ENCODE measurements at regions not wholly inside any gene's neighbourhood (a gene's known extent, or its start where the extent isn't known, plus 50 kb on each side); places are given as distances from the start of the nearest gene placed in this dataset.
"Not testable (repeated sequence)": the region's sequence is repeated elsewhere in the genome, so short reads cannot be mapped to it uniquely, and the experiment has no call there.

GRCh38 chr3:106029954-106030626, 161.3 kb upstream of the CBLB start:
- DNase-seq: no peak

- DNase-seq: no peak
Observed at GRCh38 chr3:106030627-106030963, 161.8 kb upstream of the CBLB start.

- no peak for DNase-seq
Observed at GRCh38 chr3:106032479-106032878, 163.7 kb upstream of the CBLB start.

DNA sequence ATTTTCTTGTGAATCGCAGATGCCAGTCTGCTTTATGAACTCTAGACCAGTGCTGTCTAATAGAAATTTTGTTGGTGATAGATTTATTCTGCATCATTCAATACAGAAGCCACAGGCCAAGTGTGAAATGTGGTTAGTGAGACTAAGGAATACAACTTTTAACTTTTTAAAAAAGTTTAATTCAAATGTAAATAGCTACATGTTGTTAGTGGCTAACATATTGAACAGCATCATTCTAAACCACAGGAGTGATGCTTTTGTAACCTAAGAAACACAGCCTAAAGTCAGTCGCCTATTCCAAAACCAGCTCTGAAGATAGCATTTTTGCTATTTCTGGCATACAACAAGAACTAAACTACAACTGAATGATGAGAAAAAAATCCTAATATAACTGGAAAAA, 164.8 kb upstream of the CBLB start:
- DNase-seq: no peak

GRCh38 chr3:106034313-106034712, 165.5 kb upstream of the CBLB start:
- DNase-seq: no peak

- no peak for DNase-seq
Observed at GRCh38 chr3:106035619-106036018, 166.8 kb upstream of the CBLB start.

DNA sequence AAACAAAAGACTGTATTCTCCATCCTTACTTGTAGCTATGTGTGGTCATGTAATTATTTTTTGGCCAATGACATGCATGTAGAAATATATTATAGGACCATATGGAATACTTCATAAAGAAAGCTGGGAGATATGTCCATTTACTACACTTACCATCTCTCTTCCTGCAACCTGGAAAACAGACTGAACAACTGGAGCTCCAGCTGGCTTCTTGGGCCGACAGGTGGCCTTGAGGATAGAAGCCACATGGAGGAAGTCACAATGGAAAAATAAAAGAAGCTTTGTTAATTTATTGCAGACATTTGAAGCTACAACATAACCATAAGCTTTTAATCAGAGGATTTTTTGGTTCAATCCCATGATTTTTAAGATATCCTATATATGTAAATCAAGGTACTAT, 167.9 kb upstream of the CBLB start:
- DNase-seq: no peak

DNA sequence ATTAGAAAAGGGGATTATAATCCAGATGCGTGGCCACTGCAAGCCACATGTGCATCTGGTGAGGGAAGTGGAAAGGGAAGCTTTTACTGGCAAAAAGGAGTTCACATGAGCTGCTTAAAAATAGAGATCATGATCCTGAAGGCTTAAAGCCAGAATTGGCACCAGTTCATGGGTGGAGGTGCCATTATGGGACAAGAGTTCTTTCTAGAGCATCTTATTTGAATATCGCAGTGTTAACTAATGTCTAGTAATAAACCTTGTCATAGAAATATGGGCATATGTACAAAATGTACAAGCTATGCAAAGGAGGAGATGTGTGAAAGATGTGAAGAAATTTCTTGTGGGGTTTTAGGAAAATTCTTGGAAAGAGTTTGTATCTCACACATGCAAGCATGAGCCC, 178.4 kb upstream of the CBLB start:
- no peak for DNase-seq

DNA sequence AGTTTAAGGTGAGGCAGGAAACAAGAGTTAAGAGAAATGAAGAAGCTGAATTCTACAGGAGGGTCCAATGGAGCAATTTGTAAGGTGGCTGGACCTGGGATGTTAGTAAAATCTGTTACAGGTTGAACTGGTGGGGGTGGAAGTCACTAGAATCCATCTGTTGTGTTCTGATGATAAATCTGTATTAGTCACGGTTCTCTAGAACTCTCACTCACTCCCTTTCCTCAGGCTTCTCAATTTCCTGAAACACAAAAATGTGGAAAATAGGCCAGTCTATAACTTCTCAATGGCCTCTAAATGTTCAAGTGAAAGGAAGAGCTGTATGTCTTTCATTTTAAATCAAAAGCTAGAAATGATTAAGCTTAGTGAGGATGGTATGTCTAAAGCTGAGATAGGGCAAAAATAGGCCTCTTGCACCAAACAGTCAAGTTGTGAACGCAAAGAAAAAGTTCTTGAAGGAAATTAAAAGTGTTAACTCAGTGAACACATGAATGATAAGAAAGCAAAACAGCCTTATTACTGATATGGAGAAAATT, 180.2 kb upstream of the CBLB start:
- DNase-seq: no peak

GRCh38 chr3:106049821-106050220, 181.0 kb upstream of the CBLB start:
- no peak for DNase-seq

GRCh38 chr3:106056931-106057330, 188.1 kb upstream of the CBLB start:
- DNase-seq: no peak

DNA sequence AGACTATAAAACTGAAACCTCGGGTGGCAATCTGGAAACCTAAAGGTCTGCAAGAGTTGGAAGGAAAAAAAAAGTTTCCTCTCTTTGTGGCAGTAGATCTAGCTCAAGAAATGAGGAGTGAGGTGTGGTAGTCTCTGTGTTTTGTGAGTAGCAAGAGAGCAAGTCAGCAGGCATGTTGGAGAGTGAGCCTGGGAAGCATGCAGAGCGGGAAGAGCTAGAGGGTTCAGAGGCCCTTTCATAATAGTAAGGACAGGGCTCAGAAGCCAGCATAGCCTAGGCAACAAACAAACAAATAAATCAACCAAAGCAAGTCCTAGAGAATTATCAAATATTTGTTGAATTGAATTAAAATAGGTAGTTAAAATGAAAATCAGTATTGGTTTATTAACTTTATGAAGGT, 189.7 kb upstream of the CBLB start:
- no peak for DNase-seq

DNA sequence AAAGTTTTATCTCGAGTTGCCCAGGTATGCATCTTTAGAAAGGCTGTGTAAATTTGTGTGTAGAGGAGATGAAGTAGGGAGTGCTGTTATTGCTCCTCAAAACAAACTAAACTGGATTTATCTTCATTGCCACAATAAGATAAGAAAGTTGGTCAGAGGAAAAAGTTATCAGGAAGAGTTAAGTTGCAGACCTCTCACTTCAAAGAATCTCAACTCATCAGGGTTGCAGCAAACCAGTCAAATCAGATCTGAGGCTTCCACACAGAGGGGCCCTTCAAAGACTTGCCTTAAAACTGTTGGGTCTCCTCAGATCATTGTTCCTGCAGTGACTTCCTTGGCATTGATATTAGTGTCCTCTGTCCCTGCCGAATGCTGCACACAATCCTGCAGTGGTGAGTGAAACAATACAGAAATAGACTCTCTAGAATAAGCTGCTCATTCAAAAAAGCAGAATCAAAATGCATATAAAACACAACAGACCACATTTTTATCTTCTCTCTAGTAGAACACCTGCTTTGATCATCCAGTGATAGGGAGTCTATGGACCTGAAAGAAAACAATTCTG, 191.2 kb upstream of the CBLB start:
- DNase-seq: no peak

- no peak for DNase-seq
Observed at GRCh38 chr3:106063909-106064308, 195.1 kb upstream of the CBLB start.

DNA sequence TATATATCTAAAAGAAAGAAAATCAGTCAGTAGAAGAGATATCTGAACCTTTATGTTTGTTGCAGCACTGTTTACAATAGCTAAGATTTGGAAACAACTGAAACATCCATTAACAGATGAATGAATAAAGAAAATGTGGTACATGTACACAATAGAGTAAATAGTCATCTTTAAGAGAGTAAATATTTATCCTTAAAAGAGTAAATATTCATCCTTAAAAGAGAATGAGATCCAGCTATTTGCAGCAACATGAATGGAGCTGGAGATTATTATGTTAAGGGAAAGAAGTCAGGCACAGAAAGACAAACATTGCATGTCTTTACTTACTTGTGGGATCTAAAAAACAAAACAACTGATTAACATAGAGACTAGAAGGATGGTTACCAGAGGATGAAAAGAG, 197.0 kb upstream of the CBLB start:
- DNase-seq: no peak

DNA sequence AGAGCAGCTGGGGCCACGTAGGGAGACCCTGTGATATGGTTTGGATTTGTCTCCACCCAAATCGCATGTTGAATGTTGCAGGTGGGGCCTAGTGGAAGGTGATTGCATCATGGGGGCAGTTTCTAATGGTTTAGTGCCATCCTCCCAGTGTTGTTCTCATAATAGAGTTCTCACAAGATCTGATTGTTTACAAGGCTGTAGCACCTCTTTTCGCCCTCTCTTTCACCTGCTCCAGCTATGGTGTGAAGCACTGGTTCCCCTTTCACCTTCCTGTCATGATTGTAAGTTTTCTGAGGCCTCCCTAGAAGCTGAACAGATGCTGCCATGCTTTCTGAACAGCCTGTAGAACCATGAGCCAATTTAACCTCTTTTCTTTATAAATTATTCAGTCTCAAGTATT, 198.9 kb upstream of the CBLB start:
- DNase-seq: no peak

- no peak for DNase-seq
Observed at GRCh38 chr3:106068381-106068780, 199.6 kb upstream of the CBLB start.

- no peak for DNase-seq
Observed at GRCh38 chr3:106068795-106069194, 200.0 kb upstream of the CBLB start.

- no peak for DNase-seq
Observed at GRCh38 chr3:106070187-106070586, 201.4 kb upstream of the CBLB start.

DNA sequence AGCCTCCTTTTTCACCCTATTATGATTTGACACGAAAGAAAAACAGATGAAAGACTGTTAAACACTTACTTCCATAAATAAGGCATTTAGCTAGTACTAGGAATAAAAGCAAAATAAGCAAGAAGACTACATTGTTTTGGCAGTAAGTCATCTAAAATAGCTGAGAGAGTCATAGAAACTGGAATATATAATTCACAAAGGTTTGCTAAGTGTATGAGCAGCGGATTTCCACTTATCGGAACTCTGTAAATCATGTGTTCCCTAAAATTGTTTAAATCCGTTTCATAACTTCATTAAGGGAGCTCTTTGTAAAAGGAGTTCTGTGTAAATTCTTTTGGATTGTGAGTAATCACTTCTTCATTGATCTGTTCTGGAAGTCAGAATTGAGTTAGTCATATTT, 202.5 kb upstream of the CBLB start:
- no peak for DNase-seq

GRCh38 chr3:106072596-106072995, 203.8 kb upstream of the CBLB start:
- DNase-seq: not testable (repeated sequence)

- DNase-seq: not testable (repeated sequence)
Observed at GRCh38 chr3:106073806-106074205, 205.0 kb upstream of the CBLB start.

- not testable (repeated sequence) for DNase-seq
Observed at GRCh38 chr3:106075731-106076130, 206.9 kb upstream of the CBLB start.

- no peak for DNase-seq
Observed at GRCh38 chr3:106078635-106079034, 209.8 kb upstream of the CBLB start.

- no peak for DNase-seq
Observed at GRCh38 chr3:106082616-106083015, 213.8 kb upstream of the CBLB start.

All from NCI-H187 (cell line).